ENCODE measurements at regions not wholly inside any gene's neighbourhood (a gene's known extent, or its start where the extent isn't known, plus 50 kb on each side); places are given as distances from the start of the nearest gene placed in this dataset.

- no peak overlapping the region for H3K18ac ChIP-seq (ENCODE audit: insufficient read length, low read depth, low read length)
- peaks cover 8% of the 10 kb centered on the region for H3K27me3 Mint-ChIP-seq (ENCODE audit: low read depth)
- H3K4ac ChIP-seq (ENCODE audit: low read depth, low read length): no peak overlapping the region
- H3K23ac ChIP-seq (ENCODE audit: insufficient read length, low read depth, low read length): no peak overlapping the region
- H3K56ac ChIP-seq (ENCODE audit: insufficient read length, low read depth, low read length): no peak overlapping the region
- H3T11ph ChIP-seq (ENCODE audit: low read length): no peak overlapping the region
- H3K9me3 ChIP-seq (ENCODE audit: control insufficient read depth, low read depth, low read length): no peaks in the 10 kb centered on the region
- H4K91ac ChIP-seq (ENCODE audit: insufficient read length, low read depth, low read length): no peak overlapping the region
- H3K23me2 ChIP-seq (ENCODE audit: insufficient read length, low read depth, low read length, poor library complexity, severe bottlenecking): no peaks in the 10 kb centered on the region
- H3K79me2 ChIP-seq (ENCODE audit: insufficient read depth, low read length): no peaks in the 10 kb centered on the region
- no peak overlapping the region for H2BK12ac ChIP-seq (ENCODE audit: insufficient read length, low read depth, low read length)
- H3K4me1 Mint-ChIP-seq: peaks cover 2 to 10% of the 10 kb centered on the region in 2 experiments; a peak in 3 of 4 replicates
- H2AFZ ChIP-seq (ENCODE audit: low read length): no peak overlapping the region
- H4K20me1 ChIP-seq (ENCODE audit: control insufficient read depth, insufficient read depth, insufficient read length): no peaks in the 10 kb centered on the region
- no peak overlapping the region for H2AK5ac ChIP-seq (ENCODE audit: insufficient read length, low read length)
- no peaks in the 10 kb centered on the region for H3K4me1 ChIP-seq (ENCODE audit: insufficient read depth, low read length)
- no peak overlapping the region for H3K14ac ChIP-seq (ENCODE audit: insufficient read depth, low read length)
- no peak overlapping the region for H3K27ac Mint-ChIP-seq
- no peak for DNase-seq
- no peak overlapping the region for H2BK15ac ChIP-seq (ENCODE audit: low read depth, low read length)
- no peaks in the 10 kb centered on the region for H3K27me3 ChIP-seq (ENCODE audit: insufficient read depth, low read length)
- H3K79me1 ChIP-seq (ENCODE audit: insufficient read depth, low read depth, low read length, poor library complexity, severe bottlenecking): no peaks in the 10 kb centered on the region
- no peak overlapping the region for H2BK120ac ChIP-seq (ENCODE audit: low read depth, low read length, poor library complexity, severe bottlenecking)
- H2BK20ac ChIP-seq (ENCODE audit: low read depth, low read length, poor library complexity, severe bottlenecking): no peak overlapping the region
- no peak overlapping the region for H3K27ac ChIP-seq (ENCODE audit: insufficient read length, low read depth, low read length)
- no CpG with 5 or more reads among the region's 4 CpGs for WGBS (ENCODE audit: extremely low coverage, insufficient read length, low lambda C conversion rate)
- TF ChIP-seq CTCF (conservative IDR thresholded peaks at IDR 0.05): no peak
- no peak overlapping the region for H3K9ac ChIP-seq (ENCODE audit: extremely low read depth, insufficient read length, low read length)
- no peaks in the 10 kb centered on the region for H3K36me3 Mint-ChIP-seq (ENCODE audit: insufficient read depth in 1 of 3, low read depth in 3 of 3)
- no peak overlapping the region for H4K8ac ChIP-seq (replicated peaks; ENCODE audit: insufficient read length, low read depth, low read length)
- H3K9me3 Mint-ChIP-seq: peaks cover 0 to 4% of the 10 kb centered on the region in 2 experiments; a peak in 1 of 5 replicates
- H4K5ac ChIP-seq (ENCODE audit: insufficient read length, low read depth, low read length): no peak overlapping the region
- H3K4me2 ChIP-seq (ENCODE audit: insufficient read depth, insufficient read length, low read length): no peak overlapping the region
- H3K4me3 Mint-ChIP-seq: no peak overlapping the region
- no peak overlapping the region for H2BK5ac ChIP-seq (ENCODE audit: insufficient read length, low read length)
These were observed 183.3 kb downstream of the ARL4C start for GRCh38 chr2:234313558-234313957.

Data from H9 (cell line).